MCF 10A (cell line): ENCODE measurements at regions not wholly inside any gene's neighbourhood (a gene's known extent, or its start where the extent isn't known, plus 50 kb on each side); places are given as distances from the start of the nearest gene placed in this dataset.

Experiments used
- BruUV-seq: library from RNA; stranded (reverse); fragments of 400-500 nt; replicated peaks from 2 replicates; lab custom pipeline; 2021; lab: Mats Ljungman, UMichigan
- CTCF ChIA-PET: fragments of 300-600 bp; sonication (Branson Sonifier 250); formaldehyde crosslinking; extraction: SDS; loops from one replicate; lab custom pipeline; 2021; ENCODE audit warnings: antibody characterized with exemption, inconsistent platforms; lab: Yijun Ruan, JAX
- POLR2A ChIA-PET: fragments of 300-600, 350-650 bp; sonication (Branson Sonifier 250); formaldehyde crosslinking; extraction: SDS; loops from one replicate; lab custom pipeline; 2020; ENCODE audit warnings: antibody characterized with exemption, inconsistent platforms; lab: Yijun Ruan, JAX
- DNase-seq: peaks from one replicate; pipeline ENCODE4 v3.0.0-alpha.2; 2018; ENCODE audit not compliant: unreplicated experiment
- H3K27ac Mint-ChIP-seq: one replicate; pipeline ENCODE4 v1.8.0; 2022; ENCODE audit warnings: mild to moderate bottlenecking, low read depth, mixed read lengths; ENCODE audit not compliant: unreplicated experiment
- H3K27me3 Mint-ChIP-seq: one replicate; pipeline ENCODE4 v1.8.0; 2022; ENCODE audit warnings: mixed read lengths; ENCODE audit not compliant: insufficient read depth, unreplicated experiment
- H3K36me3 Mint-ChIP-seq: one replicate; pipeline ENCODE4 v1.8.0; 2022; ENCODE audit warnings: mild to moderate bottlenecking, moderate library complexity, mixed read lengths; ENCODE audit not compliant: insufficient read depth, unreplicated experiment
- H3K4me1 Mint-ChIP-seq: one replicate; pipeline ENCODE4 v1.8.0; 2022; ENCODE audit warnings: mixed read lengths; ENCODE audit not compliant: insufficient read depth, unreplicated experiment
- H3K4me3 Mint-ChIP-seq: one replicate; pipeline ENCODE4 v1.8.0; 2022; ENCODE audit warnings: mild to moderate bottlenecking, moderate library complexity, mixed read lengths; ENCODE audit not compliant: unreplicated experiment
- H3K9me3 Mint-ChIP-seq: one replicate; pipeline ENCODE4 v1.8.0; 2022; ENCODE audit warnings: mixed read lengths; ENCODE audit not compliant: unreplicated experiment
- CTCF ChIP-seq: fragments of 200-600 bp; IDR thresholded peaks from one replicate; pipeline ENCODE4 v1.8.0; 2022; ENCODE audit warnings: antibody characterized with exemption, mild to moderate bottlenecking; ENCODE audit not compliant: unreplicated experiment
- intact Hi-C: fragments of 100-400 bp; cut with micrococcal nuclease; formaldehyde crosslinking; loops from 2 replicates; pipeline ENCODE4 v1.14.1; 2022

- intact Hi-C loops: no loop called here
- Mint-ChIP-seq H3K27me3 (no peaks in the 10 kb centered on the region), H3K36me3 (no peaks in the 10 kb centered on the region), H3K4me1 (no peaks in the 10 kb centered on the region), H3K4me3 (no peak overlapping the region), H3K9me3 (no peaks in the 10 kb centered on the region), H3K27ac (no peak overlapping the region)
- peak; percentile 26 for TF ChIP-seq CTCF
- no TSS peak for BruUV-seq
- POLR2A ChIA-PET: interaction anchor here (0.6 kb wide), 1 partner anchor 721 kb away, joined by 4 read pairs; no protein-coding TSS in a partner anchor
- no peak for DNase-seq
- CTCF ChIA-PET: interaction anchor here (0.5 to 2.0 kb wide), 11 partner anchors 10 to 1787 kb away, joined by 3 to 7 read pairs (median 3); no protein-coding TSS in a partner anchor
These were observed 1257.4 kb downstream of the GATA3 start for GRCh38 chr10:9311702-9312499.

- CTCF ChIA-PET: interaction anchor here (0.6 kb wide), 1 partner anchor 1611 kb away, joined by 3 read pairs; no protein-coding TSS in a partner anchor
- DNase-seq: no peak
These were observed 1260.8 kb downstream of the GATA3 start for GRCh38 chr10:9315292-9315691.

GRCh38 chr10:9331583-9332008 lies 1277.1 kb downstream of the GATA3 start:
- intact Hi-C loops: loop anchor here (1.0 to 2.0 kb wide), 2 partner anchors 1705 to 1939 kb away; no protein-coding TSS in a partner anchor

More at GRCh38 chr10:9315292-9315691, 1260.8 kb downstream of the GATA3 start:
- Mint-ChIP-seq H3K9me3 (no peaks in the 10 kb centered on the region), H3K27ac (no peak overlapping the region), H3K36me3 (no peaks in the 10 kb centered on the region), H3K4me1 (no peaks in the 10 kb centered on the region), H3K27me3 (no peaks in the 10 kb centered on the region), H3K4me3 (no peak overlapping the region)
- POLR2A ChIA-PET: no interaction called here
- intact Hi-C loops: no loop called here
- TF ChIP-seq CTCF: no peak
- no TSS peak for BruUV-seq

More at GRCh38 chr10:9331583-9332008, 1277.1 kb downstream of the GATA3 start:
- CTCF ChIA-PET: interaction anchor here (0.6 to 3.1 kb wide), 12 partner anchors 9 to 1708 kb away, joined by 3 to 28 read pairs (median 4); no protein-coding TSS in a partner anchor
- DNase-seq: peak; percentile 50
- Mint-ChIP-seq H3K27me3 (no peaks in the 10 kb centered on the region), H3K4me1 (no peaks in the 10 kb centered on the region), H3K4me3 (no peak overlapping the region), H3K9me3 (peaks cover 6% of the 10 kb centered on the region), H3K36me3 (no peaks in the 10 kb centered on the region), H3K27ac (no peak overlapping the region)
- BruUV-seq: no TSS peak
- peak; percentile 71 for TF ChIP-seq CTCF
- POLR2A ChIA-PET: interaction anchor here (0.5 to 1.2 kb wide), 2 partner anchors 66 to 1704 kb away, joined by 3 to 4 read pairs; no protein-coding TSS in a partner anchor
